Activated CD8-positive, alpha-beta T cell treated with anti-CD3 and anti-CD28 coated beads for 36 hours (primary cell): ENCODE measurements at regions not wholly inside any gene's neighbourhood (a gene's known extent, or its start where the extent isn't known, plus 50 kb on each side); places are given as distances from the start of the nearest gene placed in this dataset.

ENCODE experiments used
- ATAC-seq: fragments of 200-7000 bp; cut with Tn5 transposase; one replicate; pipeline ENCODE4 v1.10.0; 2021; ENCODE audit warnings: mild to moderate bottlenecking, moderate library complexity
- CTCF ChIA-PET: fragments of 350-600 bp; sonication (Branson Sonifier 250); formaldehyde crosslinking; loops from one replicate; lab custom pipeline; 2021; ENCODE audit warnings: antibody characterized with exemption; lab: Charles Lee
- POLR2A ChIA-PET: fragments of 350-600 bp; sonication (Branson Sonifier 250); formaldehyde crosslinking; loops from one replicate; lab custom pipeline; 2021; ENCODE audit warnings: antibody characterized with exemption; lab: Charles Lee
- DNase-seq: peaks from one replicate; pipeline ENCODE4 v3.0.0-alpha.2; 2020
- H3K27ac Mint-ChIP-seq: one replicate; pipeline ENCODE4 v1.8.0; 2021; ENCODE audit warnings: mild to moderate bottlenecking, mixed read lengths
- H3K27me3 Mint-ChIP-seq: one replicate; pipeline ENCODE4 v1.8.0; 2021; ENCODE audit warnings: mixed read lengths
- H3K36me3 Mint-ChIP-seq: one replicate; pipeline ENCODE4 v1.8.0; 2021; ENCODE audit warnings: low read depth, mixed read lengths
- H3K4me1 Mint-ChIP-seq: one replicate; pipeline ENCODE4 v1.8.0; 2021; ENCODE audit warnings: low read depth, mixed read lengths
- H3K4me3 Mint-ChIP-seq: one replicate; pipeline ENCODE4 v1.8.0; 2021; ENCODE audit warnings: mild to moderate bottlenecking, moderate library complexity, mixed read lengths
- H3K9me3 Mint-ChIP-seq: one replicate; pipeline ENCODE4 v1.8.0; 2021; ENCODE audit warnings: mixed read lengths
- CTCF ChIP-seq: fragments of 200-600 bp; IDR thresholded peaks from one replicate; pipeline ENCODE4 v1.8.0; 2022; ENCODE audit warnings: antibody characterized with exemption, mild to moderate bottlenecking
- intact Hi-C: fragments of 100-400 bp; cut with micrococcal nuclease; formaldehyde crosslinking; loops from one replicate; pipeline ENCODE4 v1.10.0; 2022

DNA sequence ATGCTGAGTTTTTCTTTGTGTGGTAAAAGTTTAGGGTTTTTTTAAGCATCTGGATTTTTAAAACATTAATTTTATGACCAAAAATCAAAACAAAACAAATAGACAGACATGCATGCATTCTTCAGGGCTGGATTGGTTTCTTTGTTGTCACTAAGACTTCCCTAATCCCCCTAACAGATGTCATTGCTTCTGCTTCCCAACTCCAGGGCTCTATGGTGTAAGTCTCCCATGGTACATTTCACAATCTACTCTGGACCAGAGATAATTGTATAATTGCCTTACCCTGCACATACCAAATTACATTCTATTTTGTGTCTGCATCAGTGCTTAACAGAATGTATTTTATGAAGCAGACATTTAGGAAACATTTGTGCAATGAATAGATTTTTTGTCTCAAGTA lies 529.1 kb upstream of the SMIM31 start:
- Mint-ChIP-seq H3K36me3 (no peaks in the 10 kb centered on the region), H3K27me3 (no peaks in the 10 kb centered on the region), H3K4me1 (no peaks in the 10 kb centered on the region), H3K27ac (no peak overlapping the region), H3K4me3 (no peak overlapping the region), H3K9me3 (peaks cover 2% of the 10 kb centered on the region)
- no peak for TF ChIP-seq CTCF
- intact Hi-C loops, result no loop called here
- CTCF ChIA-PET, result no interaction called here
- no peak for ATAC-seq
- POLR2A ChIA-PET, result no interaction called here
- DNase-seq, result no peak

GRCh38 chr4:164229255-164229654 lies 524.7 kb upstream of the SMIM31 start:
- intact Hi-C loops, result no loop called here
- no peak overlapping the region for H3K4me3 Mint-ChIP-seq
- ChIA-PET POLR2A (no interaction called here), CTCF (no interaction called here)
- H3K36me3 Mint-ChIP-seq, result no peaks in the 10 kb centered on the region
- no peak for TF ChIP-seq CTCF
- no peak for DNase-seq
- H3K4me1 Mint-ChIP-seq, result no peaks in the 10 kb centered on the region
- ATAC-seq, result no peak
- no peaks in the 10 kb centered on the region for H3K9me3 Mint-ChIP-seq
- H3K27me3 Mint-ChIP-seq, result no peaks in the 10 kb centered on the region
- no peak overlapping the region for H3K27ac Mint-ChIP-seq

GRCh38 chr4:164239433-164239832 lies 514.5 kb upstream of the SMIM31 start:
- Mint-ChIP-seq H3K4me1 (no peaks in the 10 kb centered on the region), H3K27ac (no peak overlapping the region), H3K9me3 (peaks cover 3% of the 10 kb centered on the region), H3K36me3 (no peaks in the 10 kb centered on the region), H3K4me3 (no peak overlapping the region), H3K27me3 (no peaks in the 10 kb centered on the region)
- ATAC-seq (no peak), DNase-seq (no peak)
- ChIA-PET CTCF (no interaction called here), POLR2A (no interaction called here)
- TF ChIP-seq CTCF, result no peak
- intact Hi-C loops, result no loop called here

DNA sequence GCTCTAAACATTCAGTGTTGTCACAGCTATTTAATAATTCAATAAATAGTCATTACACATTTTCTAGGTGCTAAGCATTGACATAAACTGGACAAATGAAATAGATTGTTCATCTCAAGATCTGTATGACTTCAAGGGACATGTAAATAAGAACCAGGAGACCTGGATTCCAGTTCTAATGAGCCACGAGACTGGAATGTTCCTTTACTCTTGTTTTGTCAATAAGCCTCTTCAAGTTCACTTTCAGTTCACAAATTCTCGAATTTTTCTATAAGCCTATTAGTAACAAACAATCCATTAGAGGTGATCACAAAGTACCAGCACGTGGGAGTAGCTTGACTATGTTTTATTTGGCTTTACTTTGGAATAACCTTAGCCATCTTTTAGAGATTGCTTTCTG lies 514.0 kb upstream of the SMIM31 start:
- Mint-ChIP-seq H3K4me3 (no peak overlapping the region), H3K36me3 (no peaks in the 10 kb centered on the region), H3K9me3 (peaks cover 3% of the 10 kb centered on the region), H3K4me1 (no peaks in the 10 kb centered on the region), H3K27ac (no peak overlapping the region), H3K27me3 (no peaks in the 10 kb centered on the region)
- ChIA-PET CTCF (no interaction called here), POLR2A (no interaction called here)
- no peak for DNase-seq
- TF ChIP-seq CTCF, result no peak
- intact Hi-C loops, result no loop called here
- no peak for ATAC-seq

DNA sequence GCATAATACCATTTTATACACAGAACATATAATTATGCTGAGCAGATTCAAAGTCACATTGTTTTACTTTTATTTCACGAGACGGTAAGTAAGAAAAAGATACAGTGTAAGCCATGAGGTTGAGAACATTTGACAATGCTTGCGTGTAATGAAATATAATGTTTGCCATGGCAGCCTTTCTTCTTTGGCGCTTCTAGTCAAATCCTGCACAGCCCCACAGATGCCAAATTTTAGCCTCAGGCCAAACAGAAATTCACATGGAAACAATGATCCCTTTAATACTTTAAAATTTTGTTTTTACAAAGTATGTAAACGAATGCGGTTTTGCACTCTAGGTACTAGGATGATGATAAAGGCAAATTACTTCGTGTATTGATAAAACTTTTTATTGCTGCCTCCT lies 502.7 kb upstream of the SMIM31 start:
- POLR2A ChIA-PET, result no interaction called here
- intact Hi-C loops, result no loop called here
- no peak for TF ChIP-seq CTCF
- H3K27ac Mint-ChIP-seq, result no peak overlapping the region
- CTCF ChIA-PET, result no interaction called here
- H3K9me3 Mint-ChIP-seq, result no peaks in the 10 kb centered on the region
- DNase-seq (no peak), ATAC-seq (no peak)
- no peak overlapping the region for H3K4me3 Mint-ChIP-seq
- no peaks in the 10 kb centered on the region for H3K27me3 Mint-ChIP-seq
- no peaks in the 10 kb centered on the region for H3K4me1 Mint-ChIP-seq
- no peaks in the 10 kb centered on the region for H3K36me3 Mint-ChIP-seq
